ENCODE measurements at regions not wholly inside any gene's neighbourhood (a gene's known extent, or its start where the extent isn't known, plus 50 kb on each side); places are given as distances from the start of the nearest gene placed in this dataset.

- H3K4me1 ChIP-seq: no peaks in the 10 kb centered on the region
- intact Hi-C loops (cut with DNase I): no loop called here
- H3K9me3 ChIP-seq: peaks cover 5% of the 10 kb centered on the region
- H3K27ac ChIP-seq: no peak overlapping the region
- WGBS, 3 donors: 91 to 93% (median 92%) methylated on average over 3 of the region's 3 CpGs
- no peak for ATAC-seq
- TF ChIP-seq, protein P1, sequence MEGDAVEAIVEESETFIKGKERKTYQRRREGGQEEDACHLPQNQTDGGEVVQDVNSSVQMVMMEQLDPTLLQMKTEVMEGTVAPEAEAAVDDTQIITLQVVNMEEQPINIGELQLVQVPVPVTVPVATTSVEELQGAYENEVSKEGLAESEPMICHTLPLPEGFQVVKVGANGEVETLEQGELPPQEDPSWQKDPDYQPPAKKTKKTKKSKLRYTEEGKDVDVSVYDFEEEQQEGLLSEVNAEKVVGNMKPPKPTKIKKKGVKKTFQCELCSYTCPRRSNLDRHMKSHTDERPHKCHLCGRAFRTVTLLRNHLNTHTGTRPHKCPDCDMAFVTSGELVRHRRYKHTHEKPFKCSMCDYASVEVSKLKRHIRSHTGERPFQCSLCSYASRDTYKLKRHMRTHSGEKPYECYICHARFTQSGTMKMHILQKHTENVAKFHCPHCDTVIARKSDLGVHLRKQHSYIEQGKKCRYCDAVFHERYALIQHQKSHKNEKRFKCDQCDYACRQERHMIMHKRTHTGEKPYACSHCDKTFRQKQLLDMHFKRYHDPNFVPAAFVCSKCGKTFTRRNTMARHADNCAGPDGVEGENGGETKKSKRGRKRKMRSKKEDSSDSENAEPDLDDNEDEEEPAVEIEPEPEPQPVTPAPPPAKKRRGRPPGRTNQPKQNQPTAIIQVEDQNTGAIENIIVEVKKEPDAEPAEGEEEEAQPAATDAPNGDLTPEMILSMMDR (IDR thresholded peaks at IDR 0.05): no peak
- DNase-seq: no peak
- H3K27me3 ChIP-seq (ENCODE audit: insufficient read depth in 3 of 3, low read length in 2 of 3): no peaks in the 10 kb centered on the region
- no peaks in the 10 kb centered on the region for H3K36me3 ChIP-seq (ENCODE audit: insufficient read depth in 1 of 2, low read depth in 1 of 2)
- H3K4me3 ChIP-seq: no peak overlapping the region
Observed at GRCh38 chr20:57761413-57761734, 51.6 kb upstream of the PMEPA1 start.

GRCh38 chr20:57760698-57761412, 51.0 kb upstream of the PMEPA1 start:
- Histone ChIP-seq H3K4me3 (no peak overlapping the region), H3K36me3 (ENCODE audit: insufficient read depth in 1 of 2, low read depth in 1 of 2) (no peaks in the 10 kb centered on the region), H3K9me3 (peaks cover 5% of the 10 kb centered on the region), H3K27ac (no peak overlapping the region), H3K27me3 (ENCODE audit: insufficient read depth in 3 of 3, low read length in 2 of 3) (no peaks in the 10 kb centered on the region), H3K4me1 (no peaks in the 10 kb centered on the region)
- ATAC-seq: no peak
- intact Hi-C loops (cut with DNase I): no loop called here
- TF ChIP-seq, protein P1 (IDR thresholded peaks at IDR 0.05): no peak
- no peak for DNase-seq
- 92 to 95% (median 94%) methylated on average over 4 of the region's 4 CpGs for WGBS, 3 donors

DNA sequence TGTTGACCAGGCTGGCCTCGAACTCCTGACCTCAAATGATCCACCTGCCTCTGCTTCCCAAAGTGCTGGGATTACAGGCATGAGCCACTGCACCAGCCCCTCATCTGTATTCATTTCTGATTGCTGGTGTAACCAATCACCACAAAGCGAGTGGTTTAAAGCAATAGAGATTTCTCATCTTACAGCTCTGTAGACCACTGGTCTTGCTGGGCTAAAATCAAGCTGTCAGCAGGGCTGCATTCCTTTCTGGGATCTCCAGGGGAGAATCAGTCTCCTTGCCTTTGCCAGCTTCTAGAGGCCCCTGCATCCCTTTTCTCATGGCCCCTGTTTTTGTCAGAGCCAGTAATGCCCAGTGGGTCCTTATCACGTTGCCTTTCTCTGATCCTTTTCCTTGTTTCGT, 49.9 kb upstream of the PMEPA1 start:
- H3K4me3 ChIP-seq: no peak overlapping the region
- H3K9me3 ChIP-seq: no peaks in the 10 kb centered on the region
- no peaks in the 10 kb centered on the region for H3K27me3 ChIP-seq (ENCODE audit: insufficient read depth in 3 of 3, low read length in 2 of 3)
- ATAC-seq (no peak), DNase-seq (no peak)
- no peak overlapping the region for H3K27ac ChIP-seq
- TF ChIP-seq, protein P1 (IDR thresholded peaks at IDR 0.05): no peak
- 88 to 90% (median 89%) methylated on average over 4 of the region's 4 CpGs for WGBS, 3 donors
- intact Hi-C loops (cut with DNase I): no loop called here
- H3K4me1 ChIP-seq: no peaks in the 10 kb centered on the region
- no peaks in the 10 kb centered on the region for H3K36me3 ChIP-seq (ENCODE audit: insufficient read depth in 1 of 2, low read depth in 1 of 2)

All from psoas muscle (tissue), 7 donors.